Astrocyte (in vitro differentiated cells and primary cell): ENCODE measurements at regions not wholly inside any gene's neighbourhood (a gene's known extent, or its start where the extent isn't known, plus 50 kb on each side); places are given as distances from the start of the nearest gene placed in this dataset.

Experiments
- CTCF ChIP-seq: IDR thresholded peaks from 2 replicates; pipeline ENCODE4 v1.5.1; 2011; ENCODE audit warnings: low read depth, mild to moderate bottlenecking, inconsistent platforms, low read length, moderate library complexity; ENCODE audit not compliant: insufficient read depth
- EZH2 ChIP-seq: IDR thresholded peaks from 2 replicates; pipeline ENCODE4 v1.6.1; 2012; ENCODE audit warnings: mild to moderate bottlenecking, low read length, inconsistent platforms; ENCODE audit not compliant: insufficient read depth

DNA sequence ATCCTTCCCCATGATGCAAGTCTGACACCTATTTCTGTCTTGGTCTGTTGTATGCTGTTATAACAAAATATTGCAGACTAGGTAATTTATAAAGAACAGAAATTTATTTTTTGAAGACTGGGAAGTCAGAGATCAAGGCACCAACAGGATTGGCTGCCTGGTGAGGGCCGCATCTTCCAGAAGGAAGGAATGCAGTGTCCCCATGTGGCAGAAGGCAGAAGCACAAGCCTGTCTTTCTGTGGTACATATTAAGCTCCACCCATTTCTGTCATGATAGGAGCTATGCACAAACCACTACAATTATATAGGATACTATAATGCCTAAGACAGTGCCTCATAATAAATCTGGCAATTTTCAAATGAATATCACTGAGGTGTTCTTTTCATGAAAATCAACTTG is 502.3 kb upstream of the DIAPH2 start:
- TF ChIP-seq CTCF (peak; percentile 28), EZH2 (no peak)
